ENCODE measurements at regions not wholly inside any gene's neighbourhood (a gene's known extent, or its start where the extent isn't known, plus 50 kb on each side); places are given as distances from the start of the nearest gene placed in this dataset.

GRCh38 chr14:97887690-97888089 is 1090.5 kb downstream of the VRK1 start:
- TF ChIP-seq FOXM1 (IDR thresholded peaks at IDR 0.05; ENCODE audit: borderline replicate concordance, low read depth): no peak
- no peak for TF ChIP-seq TAF1 (IDR thresholded peaks at IDR 0.05; ENCODE audit: low read depth)
- no peak for TF ChIP-seq CEBPB (IDR thresholded peaks at IDR 0.05)
- no peak for TF ChIP-seq MAX (IDR thresholded peaks at IDR 0.05)
- no peak for TF ChIP-seq USF1 (IDR thresholded peaks at IDR 0.05)
- no peak for TF ChIP-seq EGR1 (IDR thresholded peaks at IDR 0.05)
- TF ChIP-seq TCF12 (IDR thresholded peaks at IDR 0.05; ENCODE audit: low read depth): no peak
- no peak for TF ChIP-seq NFIC (IDR thresholded peaks at IDR 0.05)

GRCh38 chr14:97888331-97888730 is 1091.1 kb downstream of the VRK1 start:
- no peak for TF ChIP-seq REST (IDR thresholded peaks at IDR 0.05; ENCODE audit: low read depth)
- TF ChIP-seq USF1 (IDR thresholded peaks at IDR 0.05): no peak
- no peak for TF ChIP-seq EGR1 (IDR thresholded peaks at IDR 0.05)
- TF ChIP-seq CREB1 (IDR thresholded peaks at IDR 0.05; ENCODE audit: low read depth): no peak
- no peak for TF ChIP-seq ZBTB7A (IDR thresholded peaks at IDR 0.05; ENCODE audit: low read depth)
- no peak for TF ChIP-seq FOXM1 (IDR thresholded peaks at IDR 0.05; ENCODE audit: borderline replicate concordance, low read depth)
- TF ChIP-seq CEBPB (IDR thresholded peaks at IDR 0.05): no peak
- no peak for TF ChIP-seq YY1 (IDR thresholded peaks at IDR 0.05; ENCODE audit: low read depth)
- TF ChIP-seq RAD21 (IDR thresholded peaks at IDR 0.05; ENCODE audit: low read depth): no peak
- TF ChIP-seq TCF12 (IDR thresholded peaks at IDR 0.05; ENCODE audit: low read depth): no peak
- TF ChIP-seq TAF1 (IDR thresholded peaks at IDR 0.05; ENCODE audit: low read depth): no peak
- TF ChIP-seq TEAD4 (IDR thresholded peaks at IDR 0.05): no peak
- TF ChIP-seq MAX (IDR thresholded peaks at IDR 0.05): no peak
- no peak for TF ChIP-seq NFIC (IDR thresholded peaks at IDR 0.05)
- no peak for TF ChIP-seq EP300 (IDR thresholded peaks at IDR 0.05; ENCODE audit: borderline replicate concordance)

- no peak for TF ChIP-seq REST (IDR thresholded peaks at IDR 0.05; ENCODE audit: low read depth)
- no peak for TF ChIP-seq MAX (IDR thresholded peaks at IDR 0.05)
- no peak for TF ChIP-seq CEBPB (IDR thresholded peaks at IDR 0.05)
- no peak for TF ChIP-seq USF1 (IDR thresholded peaks at IDR 0.05)
- no peak for TF ChIP-seq ZBTB7A (IDR thresholded peaks at IDR 0.05; ENCODE audit: low read depth)
- no peak for TF ChIP-seq EGR1 (IDR thresholded peaks at IDR 0.05)
- TF ChIP-seq EP300 (IDR thresholded peaks at IDR 0.05; ENCODE audit: borderline replicate concordance): no peak
- TF ChIP-seq TCF12 (IDR thresholded peaks at IDR 0.05; ENCODE audit: low read depth): no peak
- no peak for TF ChIP-seq TEAD4 (IDR thresholded peaks at IDR 0.05)
- no peak for TF ChIP-seq NFIC (IDR thresholded peaks at IDR 0.05)
- TF ChIP-seq CREB1 (IDR thresholded peaks at IDR 0.05; ENCODE audit: low read depth): no peak
- no peak for TF ChIP-seq RAD21 (IDR thresholded peaks at IDR 0.05; ENCODE audit: low read depth)
- TF ChIP-seq FOXM1 (IDR thresholded peaks at IDR 0.05; ENCODE audit: borderline replicate concordance, low read depth): no peak
Measured at GRCh38 chr14:97891515-97891914, 1094.3 kb downstream of the VRK1 start.

GRCh38 chr14:97894552-97894951 is 1097.4 kb downstream of the VRK1 start:
- no peak for TF ChIP-seq USF1 (IDR thresholded peaks at IDR 0.05)
- TF ChIP-seq EGR1 (IDR thresholded peaks at IDR 0.05): no peak
- no peak for TF ChIP-seq TCF12 (IDR thresholded peaks at IDR 0.05; ENCODE audit: low read depth)
- TF ChIP-seq TAF1 (IDR thresholded peaks at IDR 0.05; ENCODE audit: low read depth): no peak
- no peak for TF ChIP-seq RAD21 (IDR thresholded peaks at IDR 0.05; ENCODE audit: low read depth)
- TF ChIP-seq EP300 (IDR thresholded peaks at IDR 0.05; ENCODE audit: borderline replicate concordance): no peak
- no peak for TF ChIP-seq REST (IDR thresholded peaks at IDR 0.05; ENCODE audit: low read depth)
- no peak for TF ChIP-seq FOXM1 (IDR thresholded peaks at IDR 0.05; ENCODE audit: borderline replicate concordance, low read depth)
- no peak for TF ChIP-seq YY1 (IDR thresholded peaks at IDR 0.05; ENCODE audit: low read depth)
- TF ChIP-seq TEAD4 (IDR thresholded peaks at IDR 0.05): no peak
- TF ChIP-seq ZBTB7A (IDR thresholded peaks at IDR 0.05; ENCODE audit: low read depth): no peak
- TF ChIP-seq NFIC (IDR thresholded peaks at IDR 0.05): no peak
- TF ChIP-seq CREB1 (IDR thresholded peaks at IDR 0.05; ENCODE audit: low read depth): no peak
- TF ChIP-seq CEBPB (IDR thresholded peaks at IDR 0.05): no peak
- TF ChIP-seq MAX (IDR thresholded peaks at IDR 0.05): no peak
